WTC11 (cell line): ENCODE measurements at regions not wholly inside any gene's neighbourhood (a gene's known extent, or its start where the extent isn't known, plus 50 kb on each side); places are given as distances from the start of the nearest gene placed in this dataset.

Source experiments
- ARID4B ChIP-seq: sonication (generic); formaldehyde crosslinking; IDR thresholded peaks from 2 replicates; pipeline ENCODE4 v1.8.0; 2023; ENCODE audit warnings: missing genetic modification reagents, mild to moderate bottlenecking, borderline replicate concordance
- ATF6 ChIP-seq: sonication (generic); formaldehyde crosslinking; IDR thresholded peaks from 2 replicates; pipeline ENCODE4 v1.8.1; 2023; ENCODE audit warnings: mild to moderate bottlenecking, missing genetic modification reagents
- CTCF ChIP-seq: fragments of 200-600 bp; IDR thresholded peaks from 2 replicates; pipeline ENCODE4 v1.8.0; 2022; ENCODE audit warnings: antibody characterized with exemption
- E2F4 ChIP-seq: sonication (generic); formaldehyde crosslinking; IDR thresholded peaks from 2 replicates; pipeline ENCODE4 v1.8.1; 2022; ENCODE audit warnings: low read depth, mild to moderate bottlenecking, moderate library complexity, missing genetic modification reagents, borderline replicate concordance
- ELF4 ChIP-seq: sonication (generic); formaldehyde crosslinking; IDR thresholded peaks from 2 replicates; pipeline ENCODE4 v1.8.1; 2022; ENCODE audit warnings: low read depth, mild to moderate bottlenecking, moderate library complexity, missing genetic modification reagents
- ESRRA ChIP-seq: sonication (generic); formaldehyde crosslinking; IDR thresholded peaks from 2 replicates; pipeline ENCODE4 v1.8.1; 2022; ENCODE audit warnings: mild to moderate bottlenecking, missing genetic modification reagents, borderline replicate concordance
- IRF1 ChIP-seq: sonication (generic); formaldehyde crosslinking; IDR thresholded peaks from 2 replicates; pipeline ENCODE4 v1.8.0; 2023; ENCODE audit warnings: missing genetic modification reagents
- MAX ChIP-seq: sonication (generic); formaldehyde crosslinking; IDR thresholded peaks from 2 replicates; pipeline ENCODE4 v1.8.0; 2022; ENCODE audit warnings: mild to moderate bottlenecking, missing genetic modification reagents
- NR1H2 ChIP-seq: sonication (generic); formaldehyde crosslinking; IDR thresholded peaks from 2 replicates; pipeline ENCODE4 v1.9.0; 2021; ENCODE audit warnings: mild to moderate bottlenecking, moderate library complexity, missing genetic modification reagents
- SOX15 ChIP-seq: fragments of 250-450 bp; sonication (Bioruptor Pico); IDR thresholded peaks from 2 replicates; pipeline ENCODE4 v1.9.0; 2021; ENCODE audit warnings: mild to moderate bottlenecking
- TEAD1 ChIP-seq: sonication (generic); formaldehyde crosslinking; IDR thresholded peaks from 2 replicates; pipeline ENCODE4 v1.8.0; 2022; ENCODE audit warnings: mild to moderate bottlenecking, missing genetic modification reagents
- ZNF263 ChIP-seq: sonication (generic); formaldehyde crosslinking; IDR thresholded peaks from 2 replicates; pipeline ENCODE4 v1.8.1; 2022; ENCODE audit warnings: low read depth, mild to moderate bottlenecking, moderate library complexity, missing genetic modification reagents
- ZNF317 ChIP-seq: sonication (generic); formaldehyde crosslinking; IDR thresholded peaks from 2 replicates; pipeline ENCODE4 v1.8.1; 2023; ENCODE audit warnings: low read depth, mild to moderate bottlenecking, moderate library complexity, missing genetic modification reagents, borderline replicate concordance

- TF ChIP-seq NR1H2 (CRISPR knock-in tag) (no peak), TEAD1 (CRISPR knock-in tag) (no peak), CTCF (no peak), ZNF263 (CRISPR knock-in tag) (no peak), IRF1 (CRISPR knock-in tag) (no peak), MAX (CRISPR knock-in tag) (no peak), ZNF317 (CRISPR knock-in tag) (no peak), ESRRA (no peak), E2F4 (CRISPR knock-in tag) (no peak), ELF4 (CRISPR knock-in tag) (no peak), SOX15 (CRISPR knock-in tag) (no peak), ATF6 (no peak), ARID4B (CRISPR knock-in tag) (no peak)
Measured at GRCh38 chr13:18714889-18715288, 466.7 kb downstream of the TUBA3C start.
